KMS-11 (cell line): ENCODE measurements at regions not wholly inside any gene's neighbourhood (a gene's known extent, or its start where the extent isn't known, plus 50 kb on each side); places are given as distances from the start of the nearest gene placed in this dataset.

Source experiments
- H2AFZ ChIP-seq: fragments of 200-600 bp; sonication (generic); 2 replicates; pipeline ENCODE4 v1.6.1; 2016; ENCODE audit warnings: antibody characterized with exemption, mixed run types, low read depth
- H3K27ac ChIP-seq: fragments of 200-600 bp; sonication (generic); 2 replicates; pipeline ENCODE4 v1.6.1; 2016; ENCODE audit warnings: mild to moderate bottlenecking, mixed run types
- H3K27me3 ChIP-seq: fragments of 200-600 bp; sonication (generic); 2 replicates; pipeline ENCODE4 v1.6.1; 2017; ENCODE audit warnings: mild to moderate bottlenecking, low read depth, mixed run types, moderate library complexity; ENCODE audit not compliant: insufficient read depth
- H3K36me3 ChIP-seq: fragments of 200-600 bp; sonication (generic); 2 replicates; pipeline ENCODE4 v1.6.1; 2017; ENCODE audit warnings: mild to moderate bottlenecking, mixed run types; ENCODE audit not compliant: insufficient read depth
- H3K4me1 ChIP-seq: fragments of 200-600 bp; sonication (generic); 2 replicates; pipeline ENCODE4 v1.6.1; 2016; ENCODE audit warnings: mild to moderate bottlenecking, low read depth, mixed run types; ENCODE audit not compliant: poor library complexity, severe bottlenecking
- H3K4me2 ChIP-seq: fragments of 200-600 bp; sonication (generic); 2 replicates; pipeline ENCODE4 v1.7.0; 2016; ENCODE audit warnings: mild to moderate bottlenecking, mixed run types
- H3K4me3 ChIP-seq: fragments of 200-600 bp; sonication (generic); IDR thresholded peaks from 2 replicates; pipeline ENCODE4 v1.6.1; 2017; ENCODE audit warnings: low read depth, low read length, mixed read lengths; ENCODE audit not compliant: insufficient read depth
- H3K79me2 ChIP-seq: fragments of 200-600 bp; sonication (generic); 2 replicates; pipeline ENCODE4 v1.6.1; 2016; ENCODE audit warnings: low read depth, mixed run types; ENCODE audit not compliant: insufficient read depth
- H3K9ac ChIP-seq: fragments of 200-600 bp; sonication (generic); 2 replicates; pipeline ENCODE4 v1.6.1; 2016; ENCODE audit warnings: mild to moderate bottlenecking, mixed run types
- H4K20me1 ChIP-seq: fragments of 200-600 bp; sonication (generic); 2 replicates; pipeline ENCODE4 v1.6.1; 2016; ENCODE audit warnings: mild to moderate bottlenecking, mixed run types; ENCODE audit not compliant: insufficient read depth
- CTCF ChIP-seq: fragments of 200-600 bp; sonication (generic); conservative IDR thresholded peaks from 2 replicates; pipeline ENCODE4 v1.6.1; 2017; ENCODE audit warnings: low read depth, mild to moderate bottlenecking, antibody characterized with exemption, low read length, moderate library complexity, mixed read lengths

DNA sequence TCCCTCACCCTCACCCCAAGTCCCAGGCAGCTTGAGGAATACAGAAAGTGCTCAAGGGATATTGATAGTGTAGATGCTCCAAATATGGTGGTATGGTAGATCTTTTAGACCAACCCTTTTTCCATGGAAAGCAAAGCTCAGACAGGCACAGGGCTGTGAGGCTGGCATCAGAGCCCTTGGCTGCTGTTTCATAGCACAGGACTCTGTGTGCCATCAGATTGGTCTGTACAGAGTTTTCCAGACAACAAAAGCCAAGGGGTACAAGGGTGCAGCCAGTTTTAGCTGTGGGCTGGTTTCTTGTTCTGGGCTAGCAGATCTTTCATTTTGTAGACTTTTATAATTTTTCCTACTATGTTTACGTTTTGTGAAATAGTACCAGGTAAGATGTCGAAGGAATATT, 296.9 kb upstream of the TNP1 start:
- no peak overlapping the region for H3K4me3 ChIP-seq
- H2AFZ ChIP-seq = no peak overlapping the region
- H3K4me2 ChIP-seq = no peak overlapping the region
- no peaks in the 10 kb centered on the region for H3K27me3 ChIP-seq
- no peaks in the 10 kb centered on the region for H4K20me1 ChIP-seq
- no peak for TF ChIP-seq CTCF
- H3K4me1 ChIP-seq = no peaks in the 10 kb centered on the region
- no peaks in the 10 kb centered on the region for H3K36me3 ChIP-seq
- H3K9ac ChIP-seq = no peak overlapping the region
- H3K27ac ChIP-seq = no peak overlapping the region
- H3K79me2 ChIP-seq = no peaks in the 10 kb centered on the region

DNA sequence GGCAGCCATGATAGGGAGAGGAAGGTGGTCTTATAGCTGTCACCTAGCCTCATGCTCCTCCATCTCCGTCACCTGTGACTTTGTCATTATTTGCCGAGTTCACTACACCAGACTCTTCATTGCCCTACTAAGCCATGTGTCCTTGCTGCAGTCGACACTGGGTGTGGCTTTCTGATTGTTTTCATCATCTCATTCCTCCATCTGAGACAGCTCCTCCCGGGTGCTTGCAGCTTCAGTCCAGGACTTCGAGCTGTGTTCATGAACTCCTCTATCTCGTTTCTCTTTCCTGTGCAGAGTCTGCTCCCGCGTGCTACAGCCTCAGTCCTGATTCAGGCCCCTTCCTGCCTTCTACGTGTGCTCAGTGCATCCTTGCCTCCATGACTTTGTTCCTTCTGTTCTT, 295.1 kb upstream of the TNP1 start:
- TF ChIP-seq CTCF = no peak
- H3K4me1 ChIP-seq = no peaks in the 10 kb centered on the region

GRCh38 chr2:217153510-217153909, 293.6 kb upstream of the TNP1 start:
- no peak overlapping the region for H3K4me2 ChIP-seq
- H3K27me3 ChIP-seq = no peaks in the 10 kb centered on the region
- H4K20me1 ChIP-seq = no peaks in the 10 kb centered on the region
- no peaks in the 10 kb centered on the region for H3K36me3 ChIP-seq
- H3K4me3 ChIP-seq = no peak overlapping the region
- no peaks in the 10 kb centered on the region for H3K4me1 ChIP-seq
- H3K9ac ChIP-seq = no peak overlapping the region
- no peak for TF ChIP-seq CTCF
- no peak overlapping the region for H2AFZ ChIP-seq
- no peaks in the 10 kb centered on the region for H3K79me2 ChIP-seq
- no peak overlapping the region for H3K27ac ChIP-seq

More for the DNA sequence above, 295.1 kb upstream of the TNP1 start:
- no peaks in the 10 kb centered on the region for H4K20me1 ChIP-seq
- no peak overlapping the region for H3K9ac ChIP-seq
- H3K27ac ChIP-seq = no peak overlapping the region
- H2AFZ ChIP-seq = no peak overlapping the region
- no peaks in the 10 kb centered on the region for H3K36me3 ChIP-seq
- H3K27me3 ChIP-seq = no peaks in the 10 kb centered on the region
- no peak overlapping the region for H3K4me3 ChIP-seq
- H3K79me2 ChIP-seq = no peaks in the 10 kb centered on the region
- no peak overlapping the region for H3K4me2 ChIP-seq

DNA sequence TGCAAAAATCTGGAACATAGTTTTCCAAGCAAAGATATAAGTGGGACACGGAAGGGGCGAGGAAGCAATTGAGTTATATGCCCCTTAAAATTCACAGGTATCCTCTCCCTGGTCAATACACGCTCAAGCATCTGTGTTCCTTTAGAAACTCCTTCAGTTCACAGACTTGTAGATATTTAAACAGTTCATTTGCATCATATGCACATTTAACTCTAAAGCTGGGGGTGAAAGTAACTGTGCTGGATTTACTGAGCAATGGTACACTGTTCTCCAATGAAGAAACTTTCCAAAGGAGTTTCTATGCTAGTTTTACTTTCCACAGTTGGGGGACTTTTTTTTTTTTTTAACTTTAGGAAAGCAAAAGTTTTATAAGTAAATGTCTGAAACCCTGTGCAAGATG, 293.0 kb upstream of the TNP1 start:
- Histone ChIP-seq H3K27ac (no peak overlapping the region), H3K27me3 (no peaks in the 10 kb centered on the region), H3K4me2 (no peak overlapping the region), H3K4me3 (no peak overlapping the region), H3K4me1 (no peaks in the 10 kb centered on the region), H3K79me2 (no peaks in the 10 kb centered on the region), H2AFZ (no peak overlapping the region), H3K36me3 (no peaks in the 10 kb centered on the region), H4K20me1 (no peaks in the 10 kb centered on the region), H3K9ac (no peak overlapping the region)
- TF ChIP-seq CTCF = no peak
